GM18951 (cell line): ENCODE measurements at regions not wholly inside any gene's neighbourhood (a gene's known extent, or its start where the extent isn't known, plus 50 kb on each side); places are given as distances from the start of the nearest gene placed in this dataset.
"Not testable (repeated sequence)": the region's sequence is repeated elsewhere in the genome, so short reads cannot be mapped to it uniquely, and the experiment has no call there.

ENCODE experiments used
- POLR2A ChIP-seq: IDR thresholded peaks from 4 replicates; pipeline ENCODE4 v1.6.1; 2011; ENCODE audit warnings: mild to moderate bottlenecking; ENCODE audit not compliant: insufficient read length, insufficient read depth; ENCODE audit errors: extremely low read depth
- in situ Hi-C: fragments of 300-500 bp; cut with MboI; formaldehyde crosslinking; loops from one replicate; pipeline ENCODE4 v1.12.0; 2022; ENCODE audit warnings: low sequenced_read_pairs, mixed read lengths, inconsistent platforms; ENCODE audit not compliant: unreplicated experiment

DNA sequence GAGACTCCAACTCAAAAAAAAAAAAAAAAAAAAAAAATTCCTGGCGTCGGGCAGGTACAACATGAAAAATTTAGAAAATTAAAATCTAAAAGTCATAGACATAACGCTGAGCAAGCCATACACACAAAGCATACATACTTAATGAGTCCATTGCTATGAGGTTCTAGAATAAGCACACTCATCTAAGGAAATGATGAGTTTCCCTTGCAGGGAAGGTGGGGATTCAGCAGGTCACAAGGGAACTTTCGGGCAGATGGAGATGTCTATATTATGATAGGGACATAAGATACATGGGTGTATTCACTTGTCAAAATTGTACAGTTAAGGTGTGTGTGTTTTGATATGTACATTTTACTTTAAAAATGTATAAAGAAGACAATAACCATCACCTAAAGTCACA is 120.2 kb upstream of the LIPC start:
- TF ChIP-seq POLR2A = no peak
- in situ Hi-C loops = no loop called here

- TF ChIP-seq POLR2A = no peak
- in situ Hi-C loops = no loop called here
These were observed 119.8 kb upstream of the LIPC start for GRCh38 chr15:58312031-58312430.

- in situ Hi-C loops = no loop called here
These were observed 118.5 kb upstream of the LIPC start for GRCh38 chr15:58313304-58313703.

GRCh38 chr15:58313810-58314592 is 117.8 kb upstream of the LIPC start:
- TF ChIP-seq POLR2A = no peak
- in situ Hi-C loops = no loop called here

More at GRCh38 chr15:58313304-58313703, 118.5 kb upstream of the LIPC start:
- TF ChIP-seq POLR2A = no peak

GRCh38 chr15:58314593-58315216 is 117.1 kb upstream of the LIPC start:
- in situ Hi-C loops = no loop called here

DNA sequence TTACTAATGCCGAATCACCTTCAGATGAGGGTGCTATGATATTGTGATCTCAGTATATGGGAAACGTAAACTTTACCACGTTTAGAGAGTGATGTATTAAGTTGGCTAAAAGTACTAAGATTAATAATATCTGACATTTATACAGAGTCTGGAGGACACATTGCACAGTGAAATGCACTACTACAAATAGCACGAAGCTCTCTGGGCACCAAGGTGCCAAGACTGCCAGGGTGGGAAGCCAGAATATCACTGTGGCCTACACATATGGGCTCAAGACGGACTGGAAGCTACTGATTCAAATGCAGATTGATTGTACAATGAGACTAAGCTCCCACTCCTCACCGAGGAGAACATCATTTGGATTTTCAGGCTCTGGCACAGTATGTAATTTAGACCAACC is 113.3 kb upstream of the LIPC start:
- in situ Hi-C loops = no loop called here

More at GRCh38 chr15:58314593-58315216, 117.1 kb upstream of the LIPC start:
- TF ChIP-seq POLR2A = no peak

GRCh38 chr15:58321034-58321433 is 110.8 kb upstream of the LIPC start:
- no peak for TF ChIP-seq POLR2A
- in situ Hi-C loops = no loop called here

More for the DNA sequence above, 113.3 kb upstream of the LIPC start:
- TF ChIP-seq POLR2A = no peak

DNA sequence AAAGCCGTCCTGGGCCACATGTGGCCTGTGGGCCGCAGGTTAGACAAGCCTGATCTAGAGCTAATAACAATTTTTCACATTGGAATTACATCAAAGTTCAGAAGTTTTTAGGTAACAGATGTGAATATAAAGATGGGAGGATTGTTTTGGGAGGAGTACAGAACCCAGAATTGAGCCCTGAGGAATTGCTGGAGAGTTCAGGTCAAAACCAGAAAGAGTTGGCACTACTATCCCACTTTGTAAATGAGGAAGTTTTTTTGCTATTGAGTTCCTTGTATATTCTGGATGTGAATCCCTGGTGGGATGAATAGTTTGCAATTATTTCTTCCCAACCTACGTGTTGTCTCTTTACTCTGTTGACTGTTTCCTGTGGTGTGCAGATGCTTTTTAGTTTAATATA is 109.5 kb upstream of the LIPC start:
- TF ChIP-seq POLR2A = no peak
- in situ Hi-C loops = no loop called here

- in situ Hi-C loops = not testable (repeated sequence)
These were observed 108.5 kb upstream of the LIPC start for GRCh38 chr15:58323321-58323720.

DNA sequence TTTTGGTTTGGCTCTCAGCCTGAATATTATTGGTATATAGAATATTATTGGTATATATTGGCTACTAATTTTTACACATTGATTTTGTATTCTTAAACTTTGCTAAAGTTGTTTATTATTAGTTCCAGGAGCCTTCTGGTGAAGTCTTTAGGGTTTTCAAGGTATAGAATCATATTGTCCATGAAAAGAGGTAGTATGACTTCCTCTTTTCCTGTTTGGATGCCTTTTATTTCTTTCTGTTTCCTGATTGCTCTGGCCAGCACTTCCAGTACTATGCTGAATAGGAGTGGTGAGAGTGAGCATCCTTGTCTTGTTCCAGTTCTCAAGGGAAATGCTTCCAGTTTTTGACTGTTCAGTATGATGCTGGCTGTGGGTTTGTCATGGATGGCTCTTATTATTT is 107.3 kb upstream of the LIPC start:
- in situ Hi-C loops = no loop called here
- TF ChIP-seq POLR2A = no peak

- in situ Hi-C loops = no loop called here
- no peak for TF ChIP-seq POLR2A
These were observed 103.8 kb upstream of the LIPC start for GRCh38 chr15:58327958-58328357.

GRCh38 chr15:58329211-58329610 is 102.6 kb upstream of the LIPC start:
- TF ChIP-seq POLR2A = no peak
- in situ Hi-C loops = no loop called here

GRCh38 chr15:58329781-58330671 is 101.8 kb upstream of the LIPC start:
- no peak for TF ChIP-seq POLR2A
- in situ Hi-C loops = no loop called here
